ENCODE measurements at regions not wholly inside any gene's neighbourhood (a gene's known extent, or its start where the extent isn't known, plus 50 kb on each side); places are given as distances from the start of the nearest gene placed in this dataset.

DNA sequence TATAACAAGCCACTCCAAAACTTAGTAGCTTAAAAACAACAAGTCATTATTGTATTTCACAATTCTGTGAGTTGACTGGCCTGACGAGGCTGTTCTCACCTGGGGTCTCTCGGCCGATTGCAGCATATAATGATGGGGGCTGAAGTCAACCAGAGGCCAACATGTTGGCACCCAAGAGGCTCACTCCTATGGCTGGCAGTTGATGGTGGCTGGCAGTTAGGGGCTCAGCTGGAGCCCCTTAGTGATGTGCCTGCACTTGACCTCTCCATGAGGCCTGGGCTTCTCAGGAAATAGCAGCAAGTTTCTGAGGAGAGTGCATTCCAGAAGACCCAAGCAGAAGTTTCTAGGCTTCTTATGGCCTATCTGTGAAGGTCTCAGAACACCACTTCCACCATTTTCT is 459.4 kb downstream of the NPHP4 start:
- FAIRE-seq, result no peak
- SMC1A ChIA-PET (ENCODE audit: uncharacterized antibody, unreplicated experiment), result no interaction called here

More for the DNA sequence above, 459.4 kb downstream of the NPHP4 start:
- no peaks in the 10 kb centered on the region; the same call in 2 of the 3 replicates for H3K9me3 ChIP-seq (replicated peaks; ENCODE audit: control insufficient read depth, insufficient read depth, low read length)
- POLR2A ChIA-PET, result no interaction called here
- DNase-seq (ENCODE audit: low read depth, low spot score), result no peak
- no peaks in the 10 kb centered on the region for H3K4me1 ChIP-seq (ENCODE audit: control insufficient read depth, insufficient read depth, low read length)
- H3K36me3 ChIP-seq (ENCODE audit: control insufficient read depth in 2 of 2, insufficient read depth in 2 of 2, low read length in 1 of 2), result no peaks in the 10 kb centered on the region
- intact Hi-C loops (cut with micrococcal nuclease; ENCODE audit: unreplicated experiment), result no loop called here
- CTCF ChIA-PET, result interaction anchor here (1.6 kb wide), 1 partner anchor 18 kb away, joined by 5 read pairs; no protein-coding TSS in a partner anchor
- H3K27me3 ChIP-seq (replicated peaks in 1 of 2; ENCODE audit: control insufficient read depth in 2 of 2, insufficient read depth in 2 of 2, low read length in 1 of 2), result no peaks in the 10 kb centered on the region
- no peaks in the 10 kb centered on the region for H4K20me1 ChIP-seq (ENCODE audit: control insufficient read depth, insufficient read depth)
- no peak overlapping the region for H3K4me3 ChIP-seq
- H3K4me2 ChIP-seq (ENCODE audit: control insufficient read depth, insufficient read depth), result no peak overlapping the region
- H3K27ac ChIP-seq (ENCODE audit: control insufficient read depth, insufficient read depth), result no peak overlapping the region
- ATAC-seq, result no peak
- H2AFZ ChIP-seq (ENCODE audit: control insufficient read depth, low read depth, low read length), result no peak overlapping the region
- RAD21 ChIA-PET (ENCODE audit: unreplicated experiment), result no interaction called here
- no peaks in the 10 kb centered on the region for H3K79me2 ChIP-seq (ENCODE audit: control insufficient read depth, insufficient read depth, low read length)
- TF ChIP-seq CHD2 (IDR thresholded peaks at IDR 0.05; ENCODE audit: borderline replicate concordance, low read depth, low read length), result no peak
- no peak for TF ChIP-seq POU2F2 (IDR thresholded peaks at IDR 0.05; ENCODE audit: borderline replicate concordance, low read depth, low read length)
- TF ChIP-seq ZNF622 (IDR thresholded peaks at IDR 0.05), result no peak
- no peak for TF ChIP-seq SMC3 (IDR thresholded peaks at IDR 0.05; ENCODE audit: borderline replicate concordance, low read length)
- no peak for TF ChIP-seq ZNF217 (IDR thresholded peaks at IDR 0.05)
- TF ChIP-seq PML (IDR thresholded peaks at IDR 0.05; ENCODE audit: low read length), result no peak
- TF ChIP-seq, protein P1, sequence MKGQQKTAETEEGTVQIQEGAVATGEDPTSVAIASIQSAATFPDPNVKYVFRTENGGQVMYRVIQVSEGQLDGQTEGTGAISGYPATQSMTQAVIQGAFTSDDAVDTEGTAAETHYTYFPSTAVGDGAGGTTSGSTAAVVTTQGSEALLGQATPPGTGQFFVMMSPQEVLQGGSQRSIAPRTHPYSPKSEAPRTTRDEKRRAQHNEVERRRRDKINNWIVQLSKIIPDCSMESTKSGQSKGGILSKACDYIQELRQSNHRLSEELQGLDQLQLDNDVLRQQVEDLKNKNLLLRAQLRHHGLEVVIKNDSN (IDR thresholded peaks at IDR 0.05; ENCODE audit: borderline replicate concordance, extremely low read length, insufficient read depth, low read depth, low read length), result no peak
- TF ChIP-seq, protein P2, sequence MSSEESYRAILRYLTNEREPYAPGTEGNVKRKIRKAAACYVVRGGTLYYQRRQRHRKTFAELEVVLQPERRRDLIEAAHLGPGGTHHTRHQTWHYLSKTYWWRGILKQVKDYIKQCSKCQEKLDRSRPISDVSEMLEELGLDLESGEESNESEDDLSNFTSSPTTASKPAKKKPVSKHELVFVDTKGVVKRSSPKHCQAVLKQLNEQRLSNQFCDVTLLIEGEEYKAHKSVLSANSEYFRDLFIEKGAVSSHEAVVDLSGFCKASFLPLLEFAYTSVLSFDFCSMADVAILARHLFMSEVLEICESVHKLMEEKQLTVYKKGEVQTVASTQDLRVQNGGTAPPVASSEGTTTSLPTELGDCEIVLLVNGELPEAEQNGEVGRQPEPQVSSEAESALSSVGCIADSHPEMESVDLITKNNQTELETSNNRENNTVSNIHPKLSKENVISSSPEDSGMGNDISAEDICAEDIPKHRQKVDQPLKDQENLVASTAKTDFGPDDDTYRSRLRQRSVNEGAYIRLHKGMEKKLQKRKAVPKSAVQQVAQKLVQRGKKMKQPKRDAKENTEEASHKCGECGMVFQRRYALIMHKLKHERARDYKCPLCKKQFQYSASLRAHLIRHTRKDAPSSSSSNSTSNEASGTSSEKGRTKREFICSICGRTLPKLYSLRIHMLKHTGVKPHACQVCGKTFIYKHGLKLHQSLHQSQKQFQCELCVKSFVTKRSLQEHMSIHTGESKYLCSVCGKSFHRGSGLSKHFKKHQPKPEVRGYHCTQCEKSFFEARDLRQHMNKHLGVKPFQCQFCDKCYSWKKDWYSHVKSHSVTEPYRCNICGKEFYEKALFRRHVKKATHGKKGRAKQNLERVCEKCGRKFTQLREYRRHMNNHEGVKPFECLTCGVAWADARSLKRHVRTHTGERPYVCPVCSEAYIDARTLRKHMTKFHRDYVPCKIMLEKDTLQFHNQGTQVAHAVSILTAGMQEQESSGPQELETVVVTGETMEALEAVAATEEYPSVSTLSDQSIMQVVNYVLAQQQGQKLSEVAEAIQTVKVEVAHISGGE (CRISPR knock-in tag; IDR thresholded peaks at IDR 0.05), result no peak
- TF ChIP-seq WRNIP1 (IDR thresholded peaks at IDR 0.05; ENCODE audit: borderline replicate concordance, low read depth, low read length), result no peak
- TF ChIP-seq TCF12 (IDR thresholded peaks at IDR 0.05; ENCODE audit: low read depth, low read length), result no peak
- TF ChIP-seq FOS (IDR thresholded peaks at IDR 0.05; ENCODE audit: borderline replicate concordance, extremely low read depth, insufficient read length), result no peak
- TF ChIP-seq JUNB (IDR thresholded peaks at IDR 0.05), result no peak
- TF ChIP-seq MYC (IDR thresholded peaks at IDR 0.05; ENCODE audit: insufficient read depth, insufficient read length, insufficient replicate concordance, low read length, severe bottlenecking), result no peak
- TF ChIP-seq STAT3 (IDR thresholded peaks at IDR 0.05; ENCODE audit: low read depth, low read length), result no peak
- H3K9ac ChIP-seq (ENCODE audit: control insufficient read depth, insufficient read depth, low read length), result no peak overlapping the region
- 31% methylated on average over 3 of the region's 3 CpGs for WGBS (ENCODE audit: insufficient coverage, insufficient replicate concordance, low lambda C conversion rate, missing lambda C conversion rate)
- no TSS peak for BruUV-seq (replicated peaks)
- in situ Hi-C loops (cut with MboI), result no loop called here
